Fibroblast of skin of back (primary cell): ENCODE measurements at regions not wholly inside any gene's neighbourhood (a gene's known extent, or its start where the extent isn't known, plus 50 kb on each side); places are given as distances from the start of the nearest gene placed in this dataset.
A peak's percentile ranks its signal among the peaks of the same experiment; 100 is the strongest.
"Not testable (repeated sequence)": the region's sequence is repeated elsewhere in the genome, so short reads cannot be mapped to it uniquely, and the experiment has no call there.

ENCODE experiments used
- DNase-seq: peaks from one replicate; pipeline ENCODE4 v3.0.0-alpha.2; 2013

DNA sequence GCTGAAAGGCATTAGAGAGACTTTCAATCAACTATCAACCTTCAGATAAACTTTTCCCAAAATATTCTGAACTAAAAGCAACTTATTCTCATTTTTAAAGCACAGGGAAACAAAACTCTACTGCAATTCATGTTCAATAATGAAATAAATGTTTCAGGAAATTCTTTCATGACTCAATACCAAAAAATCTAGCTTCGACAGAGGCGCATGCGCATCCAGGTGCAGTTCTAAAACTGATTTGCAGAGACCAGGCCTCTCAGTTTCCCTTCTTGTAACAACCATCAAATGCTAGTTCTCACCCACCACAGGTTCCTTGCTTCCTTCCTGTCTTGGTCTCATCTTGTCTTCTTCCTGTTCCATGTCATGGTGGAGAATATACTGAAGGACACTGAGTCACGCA is 55.3 kb upstream of the NRBF2 start:
- peak; percentile 6 for DNase-seq

DNA sequence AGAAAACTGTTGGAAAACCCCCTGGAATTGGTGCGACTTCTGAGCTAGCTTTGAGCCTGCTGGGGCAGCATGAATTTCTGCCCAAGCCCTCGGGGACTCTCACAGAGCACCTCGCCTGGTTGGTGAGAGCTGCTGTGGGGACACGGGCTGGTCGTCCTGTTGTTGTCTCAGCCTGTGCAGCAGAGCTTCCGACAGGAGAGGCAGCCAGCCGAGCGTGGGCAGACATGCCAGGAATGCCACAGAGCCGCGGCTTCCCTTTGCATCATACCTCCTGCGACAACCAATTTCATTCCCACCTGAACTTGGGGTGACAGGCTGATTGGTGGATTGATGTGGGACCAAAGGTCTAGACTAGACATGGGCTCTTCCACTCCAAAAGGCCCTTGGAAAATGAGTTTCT is 60.2 kb upstream of the NRBF2 start:
- DNase-seq, result no peak

DNA sequence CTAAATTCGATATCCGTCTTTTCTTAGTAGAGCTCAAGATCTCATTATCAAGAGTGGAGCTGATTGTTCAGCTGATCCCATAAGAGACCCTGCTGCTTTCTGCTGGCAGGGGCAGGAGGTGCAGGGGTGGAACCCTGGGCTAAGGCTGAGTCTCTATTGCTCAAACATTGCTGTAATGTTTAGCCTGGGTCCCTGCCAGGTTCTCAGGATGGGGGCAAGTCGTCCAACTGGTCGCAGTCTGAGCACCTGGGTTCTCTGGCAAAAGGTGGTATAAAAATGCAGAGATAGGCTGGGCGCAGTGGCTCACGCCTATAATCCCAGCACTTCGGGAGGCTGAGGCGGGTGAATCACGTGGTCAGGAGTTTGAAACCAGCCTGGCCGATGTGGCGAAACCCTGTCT is 62.0 kb upstream of the NRBF2 start:
- no peak for DNase-seq

DNA sequence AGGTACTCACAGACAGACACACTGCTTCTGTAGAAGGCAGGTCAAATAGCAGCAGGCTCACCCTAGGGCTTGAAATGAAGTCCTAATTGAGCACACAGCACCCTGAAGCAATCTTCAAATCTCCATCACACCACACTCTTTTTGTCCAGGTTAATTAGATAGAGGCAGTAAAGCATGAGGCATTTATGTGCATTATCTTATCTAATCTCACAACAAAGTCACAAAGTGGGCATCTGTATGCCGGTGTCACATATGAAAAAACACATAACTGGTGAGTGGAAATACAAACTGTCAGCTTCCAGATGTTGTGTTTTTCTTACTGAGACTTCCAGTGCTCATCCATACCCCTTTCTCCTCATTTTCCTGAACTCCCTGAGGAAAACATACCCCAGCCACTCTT is 63.8 kb upstream of the NRBF2 start:
- no peak for DNase-seq

DNA sequence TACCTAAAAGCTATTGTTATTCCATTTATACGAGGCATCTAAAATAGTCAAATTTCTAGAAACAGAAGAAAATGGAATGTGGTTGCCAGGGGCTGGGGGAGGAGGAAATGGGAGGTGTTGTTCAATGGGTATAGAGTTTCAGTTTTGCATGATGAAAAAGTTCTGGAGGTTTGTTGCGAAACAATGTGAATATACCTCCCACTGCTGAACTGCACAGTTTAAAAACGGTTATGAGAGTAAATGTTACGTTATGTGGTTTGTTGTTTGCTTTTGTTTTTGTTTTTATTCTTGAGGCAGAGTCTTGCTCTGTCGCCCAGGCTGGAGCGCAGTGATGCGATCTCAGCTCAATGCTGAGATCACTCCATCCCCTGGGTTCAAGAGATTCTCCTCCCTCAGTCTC is 64.9 kb upstream of the NRBF2 start:
- no peak for DNase-seq

DNA sequence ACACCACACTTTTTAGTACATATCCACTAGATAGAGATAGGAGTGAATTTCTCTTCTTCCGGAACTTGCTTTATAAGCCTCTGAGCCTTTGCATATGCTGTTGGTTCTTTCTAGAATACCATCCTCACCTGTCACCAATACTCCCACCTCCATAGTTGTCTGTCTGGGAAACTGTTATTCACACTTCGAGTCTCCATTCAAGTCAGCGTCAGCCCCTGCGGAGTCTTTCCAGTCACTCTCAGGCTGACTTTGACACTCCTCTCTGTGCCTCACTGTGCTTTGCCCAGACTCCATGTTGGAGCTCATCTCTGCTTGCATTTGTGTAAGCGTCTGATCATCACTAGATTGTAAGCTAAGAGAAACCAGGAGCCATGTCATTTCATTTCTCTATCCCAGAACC is 66.5 kb upstream of the NRBF2 start:
- no peak for DNase-seq

DNA sequence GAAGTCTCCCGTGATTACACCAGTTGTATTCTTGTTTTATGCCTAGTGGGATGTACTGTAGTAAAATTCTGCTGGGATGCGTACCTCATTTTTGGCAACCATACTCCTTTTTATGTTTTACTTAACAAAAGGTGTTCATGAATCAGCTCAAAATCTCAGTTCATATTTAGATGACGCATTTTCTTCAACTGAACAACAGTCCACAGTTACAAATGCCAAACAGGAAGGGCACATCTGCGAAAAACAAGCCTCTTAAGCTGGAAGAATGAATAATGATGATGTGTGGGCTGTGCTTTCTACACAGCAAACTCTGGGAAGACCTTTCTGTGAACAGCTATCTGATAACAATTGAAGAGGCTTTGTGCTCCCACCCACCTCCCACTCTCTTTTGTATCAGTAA is 68.4 kb upstream of the NRBF2 start:
- DNase-seq, result no peak

DNA sequence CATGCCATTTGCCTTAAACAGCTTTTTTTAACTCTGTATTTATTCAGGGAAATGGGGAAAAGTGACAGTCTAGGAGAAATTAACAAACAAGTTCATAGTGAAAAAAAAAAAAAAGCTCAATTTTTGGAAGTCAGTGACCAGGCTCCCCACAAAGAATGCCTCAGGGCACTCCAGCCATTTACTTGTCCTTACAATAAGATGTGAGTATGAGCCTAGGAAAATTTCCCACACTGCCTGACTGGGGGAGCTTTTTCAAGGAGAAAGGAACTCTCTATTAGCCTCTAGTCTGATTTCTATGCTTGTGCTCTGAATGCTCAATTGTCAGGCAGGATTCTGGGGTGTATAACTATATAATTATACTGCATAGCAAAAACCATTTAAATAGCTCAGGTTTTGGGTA is 74.9 kb upstream of the NRBF2 start:
- peak; percentile 3 for DNase-seq

DNA sequence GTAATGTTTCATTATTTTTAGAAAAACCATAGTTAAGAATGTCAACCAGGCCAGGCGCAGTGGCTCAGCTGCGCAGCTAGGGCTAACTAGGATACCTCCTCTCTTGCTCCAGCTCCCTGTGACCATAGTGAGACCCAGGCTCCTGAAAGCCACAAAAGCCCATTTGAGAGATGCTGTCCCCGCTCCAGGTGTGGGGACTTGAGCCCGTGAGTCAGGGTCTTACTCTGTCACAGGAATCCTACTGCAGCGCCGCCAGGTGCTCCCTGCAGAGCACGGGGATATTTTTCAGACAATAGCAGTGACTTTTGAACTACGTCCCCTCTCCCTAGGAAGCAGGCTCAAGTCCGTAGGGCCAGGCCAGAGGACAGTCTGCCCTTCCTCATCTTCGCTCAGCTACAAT is 75.6 kb upstream of the NRBF2 start:
- DNase-seq, result no peak

DNA sequence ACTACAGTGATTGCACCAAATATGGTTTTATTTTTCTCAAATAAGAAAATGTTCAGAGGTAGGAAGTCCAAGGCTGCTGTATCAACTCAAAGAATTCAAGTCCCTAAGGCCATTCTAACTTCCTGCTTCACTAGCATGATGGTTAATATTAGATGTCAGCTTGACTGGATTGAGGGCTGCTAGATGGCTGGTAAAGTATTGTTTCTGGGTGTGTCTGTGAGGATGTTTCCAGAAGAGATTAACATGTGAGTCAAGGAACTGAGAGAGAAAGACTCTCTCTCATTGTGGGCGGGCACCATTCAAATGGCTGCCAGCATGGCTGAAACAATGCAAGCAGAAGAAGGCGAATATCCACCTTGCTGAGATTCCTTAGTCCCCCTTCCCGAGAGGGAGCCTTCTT is 77.4 kb upstream of the NRBF2 start:
- DNase-seq, result no peak

DNA sequence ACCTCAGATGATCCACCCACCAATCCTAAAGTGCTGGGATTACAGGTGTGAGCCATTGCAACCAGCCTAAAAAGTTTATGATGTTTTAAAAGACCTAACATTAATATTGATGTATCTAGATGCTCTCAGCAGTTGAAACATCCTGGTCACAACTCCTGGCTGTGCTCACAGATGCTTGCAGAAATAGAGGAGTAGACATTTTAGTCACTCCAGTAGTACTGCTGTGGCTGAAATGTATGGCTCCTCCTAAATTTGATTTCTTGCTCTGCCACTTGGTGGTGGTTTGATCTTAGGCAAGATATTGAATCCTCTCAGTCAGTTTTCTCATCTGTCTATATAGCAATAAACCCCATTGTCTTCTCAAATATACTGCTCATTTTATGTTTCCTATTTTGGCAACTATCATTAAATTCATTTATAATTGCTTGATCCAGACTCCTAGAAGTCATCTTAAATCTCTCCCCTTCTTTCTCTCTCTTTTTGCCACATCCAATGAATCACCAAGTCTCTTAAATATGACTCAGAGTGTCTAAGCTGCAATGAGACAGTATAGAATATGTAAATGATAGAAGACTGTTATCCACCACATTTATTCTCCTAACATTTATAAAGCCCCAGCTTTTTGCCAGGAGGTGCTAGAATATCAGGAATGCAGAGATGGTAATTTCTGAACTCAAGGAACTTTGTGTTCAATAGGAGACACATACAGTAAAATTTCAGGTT is 78.1 kb upstream of the NRBF2 start:
- peak; percentile 9 for DNase-seq

DNA sequence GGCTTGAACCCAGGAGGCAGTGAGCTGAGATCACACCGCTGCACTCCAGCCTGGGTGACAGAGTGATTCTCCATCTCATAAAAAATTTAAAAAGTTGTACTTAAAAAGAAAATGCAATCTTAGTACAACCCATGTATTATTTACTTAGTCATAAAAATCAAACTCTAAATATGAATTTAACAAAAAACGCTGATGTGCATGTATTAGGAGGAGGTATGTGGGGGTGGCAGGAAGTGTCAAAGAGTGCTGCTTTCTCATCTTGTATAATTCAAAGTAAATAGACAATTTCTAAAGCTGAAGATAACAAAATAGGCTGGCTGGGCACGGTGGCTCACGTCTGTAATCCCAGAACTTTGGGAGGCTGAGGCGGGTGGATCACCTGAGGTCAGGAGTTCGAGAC is 81.0 kb upstream of the NRBF2 start:
- DNase-seq, result no peak

DNA sequence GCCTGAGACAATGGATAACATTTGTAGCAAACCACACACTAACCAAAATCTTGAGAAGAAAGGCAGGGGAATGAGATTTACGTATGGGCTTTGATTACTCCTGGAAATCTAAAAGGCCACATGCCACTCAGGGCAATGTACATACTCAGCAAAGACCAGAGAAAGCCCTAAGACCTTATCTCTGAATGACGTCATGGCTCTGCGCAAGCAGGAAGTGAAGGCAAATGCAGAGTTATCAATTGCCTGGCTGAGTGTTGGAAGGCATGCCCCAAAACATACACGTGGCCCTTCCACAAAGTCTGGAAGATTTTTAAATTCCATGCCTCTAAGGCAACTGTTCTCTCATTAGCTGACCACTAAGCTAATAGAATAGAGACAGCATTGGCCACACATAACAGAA is 90.9 kb upstream of the NRBF2 start:
- DNase-seq, result no peak

DNA sequence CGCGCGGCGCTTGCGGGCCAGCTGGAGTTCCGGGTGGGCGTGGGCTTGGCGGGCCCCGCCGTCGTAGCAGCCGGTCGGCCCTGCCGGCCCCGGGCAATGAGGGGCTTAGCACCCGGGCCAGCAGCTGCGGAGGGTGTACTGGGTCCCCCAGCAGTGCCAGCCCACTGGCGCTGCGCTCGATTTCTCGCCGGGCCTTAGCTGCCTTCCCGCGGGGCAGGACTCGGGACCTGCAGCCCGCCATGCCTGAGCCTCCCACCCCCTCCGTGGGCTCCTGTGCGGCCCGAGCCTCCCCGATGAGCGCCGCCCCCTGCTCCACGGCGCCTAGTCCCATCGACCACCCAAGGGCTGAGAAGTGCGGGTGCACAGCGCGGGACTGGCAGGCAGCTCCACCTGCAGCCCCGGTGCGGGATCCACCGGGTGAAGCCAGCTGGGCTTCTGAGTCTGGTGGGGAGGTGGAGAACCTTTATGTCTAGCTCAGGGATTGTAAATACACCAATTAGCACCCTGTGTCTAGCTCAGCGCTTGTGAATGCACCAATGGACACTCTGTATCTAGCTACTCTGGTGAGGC is 99.4 kb upstream of the NRBF2 start:
- not testable (repeated sequence) for DNase-seq

DNA sequence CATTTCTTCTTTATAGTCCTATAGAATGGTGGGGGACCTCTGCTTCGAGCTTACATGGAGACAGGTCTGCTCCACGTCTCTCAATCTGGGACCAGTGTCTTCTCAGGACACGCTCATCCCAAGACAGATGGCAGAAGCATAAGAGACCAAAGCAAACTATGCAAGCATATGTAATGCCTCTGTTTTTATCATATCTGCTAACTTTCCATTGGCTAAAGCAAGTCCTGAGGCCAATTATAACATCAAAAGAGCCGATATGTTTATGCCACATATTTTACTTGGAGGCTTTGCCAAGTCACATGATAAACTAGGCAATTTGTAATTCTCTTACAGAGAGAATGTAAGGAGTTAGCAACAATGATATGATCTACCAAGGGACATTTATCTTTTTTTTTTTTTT is 102.6 kb upstream of the NRBF2 start:
- no peak for DNase-seq

DNA sequence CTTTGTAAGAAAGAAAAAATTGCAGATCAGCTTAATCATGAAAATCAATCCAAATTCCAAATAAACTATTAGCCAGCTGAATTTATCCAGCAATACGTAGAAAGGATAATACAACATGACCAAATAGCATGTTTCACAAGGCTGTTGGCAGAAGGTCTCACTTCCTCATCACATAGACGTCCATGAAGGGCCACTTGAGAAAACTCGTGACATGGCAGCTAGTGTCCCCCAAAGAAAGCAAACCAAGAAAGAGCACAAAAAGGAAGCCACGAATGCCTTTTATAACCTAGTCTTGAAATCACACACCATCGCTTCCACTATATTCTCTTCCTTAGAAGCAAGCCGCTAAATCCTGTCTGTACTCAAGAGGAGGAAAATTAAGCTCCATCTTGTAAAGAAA is 105.6 kb upstream of the NRBF2 start:
- no peak for DNase-seq

DNA sequence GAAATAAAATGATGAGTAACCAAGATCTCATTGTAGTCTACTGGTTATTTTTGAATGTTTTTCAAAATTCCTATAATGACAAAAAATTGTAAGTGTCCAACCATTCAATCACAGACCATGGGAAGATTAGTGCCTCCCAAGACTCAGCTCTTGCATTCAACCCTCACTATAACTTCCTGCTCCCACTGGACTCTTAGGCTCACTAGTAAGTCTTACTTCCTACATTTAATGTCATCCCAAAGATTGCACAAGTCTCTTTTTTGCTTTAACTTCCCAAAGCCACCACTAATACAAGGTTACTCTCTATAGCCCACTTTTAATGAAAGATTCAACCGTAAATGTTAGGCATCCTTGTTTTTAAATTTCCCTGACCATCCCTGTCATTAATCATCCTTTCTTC is 111.9 kb upstream of the NRBF2 start:
- DNase-seq, result no peak

DNA sequence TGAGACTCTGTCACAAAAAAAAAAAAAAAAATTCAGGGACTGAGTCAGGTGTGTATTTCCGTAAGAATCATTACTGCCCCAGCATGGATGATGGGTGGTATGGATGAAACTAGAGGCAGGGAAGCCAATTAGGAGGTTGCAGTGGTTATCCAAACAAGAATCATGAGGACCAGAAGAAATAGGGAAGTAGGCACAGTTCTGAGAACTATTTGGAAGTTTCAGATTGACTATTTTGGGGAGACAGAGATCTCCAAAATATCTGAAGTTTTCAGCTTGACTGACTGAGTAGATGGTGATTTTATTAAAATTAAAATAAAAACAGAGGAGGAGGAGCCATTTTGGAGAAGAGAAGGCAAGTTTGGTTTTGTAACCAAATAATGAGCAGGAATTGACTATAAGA is 119.4 kb upstream of the NRBF2 start:
- no peak for DNase-seq

DNA sequence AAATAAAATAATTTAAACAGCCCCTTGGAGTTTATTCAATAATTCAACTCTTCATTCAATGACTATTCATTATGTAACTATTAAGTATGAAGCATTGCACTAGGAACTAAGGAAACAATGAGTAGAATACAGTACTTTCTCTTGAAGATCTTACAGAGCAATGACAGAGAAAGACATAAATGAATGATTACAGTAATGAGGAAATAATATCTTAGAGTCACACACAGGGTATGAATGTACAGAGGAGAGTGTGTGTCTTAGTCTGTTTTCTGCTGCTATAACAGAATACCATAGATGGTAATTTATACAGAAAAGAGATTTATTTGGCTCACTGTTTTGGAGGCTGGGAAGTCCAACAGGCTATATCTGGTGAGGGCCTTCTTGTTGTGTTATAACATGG is 120.5 kb upstream of the NRBF2 start:
- no peak for DNase-seq

DNA sequence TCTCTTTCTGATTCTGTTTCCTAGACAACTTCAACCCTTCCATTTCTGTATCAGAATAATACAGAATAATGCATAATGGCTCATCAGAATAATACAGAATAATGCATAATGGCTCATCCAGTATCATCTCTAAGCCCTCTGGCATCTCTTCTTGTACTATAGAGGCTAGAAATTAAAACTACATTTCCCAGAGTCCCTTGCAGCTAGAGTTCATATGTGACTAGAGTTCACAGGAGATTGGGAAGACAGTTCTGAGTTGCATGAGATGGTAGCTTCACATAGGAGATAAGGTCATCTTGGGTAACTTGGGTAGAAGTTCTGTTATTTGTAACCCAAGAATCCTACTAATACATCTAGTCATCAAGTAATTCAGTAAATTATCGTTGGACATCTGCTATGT is 122.9 kb upstream of the NRBF2 start:
- no peak for DNase-seq

DNA sequence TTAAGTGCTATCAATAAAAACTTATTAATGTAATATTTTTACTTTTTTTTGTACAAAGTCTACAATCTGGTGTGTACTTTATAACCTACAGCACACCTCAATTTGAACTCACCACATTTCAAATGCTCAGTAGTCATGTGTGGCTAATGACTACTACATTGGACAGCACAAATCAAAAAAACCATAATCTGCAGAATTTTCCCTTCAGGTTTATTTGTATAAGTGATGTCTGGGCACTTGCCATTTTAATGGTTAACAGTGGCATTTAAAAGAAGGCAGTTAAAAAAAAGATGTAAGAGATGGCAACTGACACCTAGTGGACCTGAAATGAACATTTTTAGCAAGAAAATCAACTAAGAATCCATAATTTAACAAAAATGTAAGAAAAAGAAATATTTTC is 124.6 kb upstream of the NRBF2 start:
- DNase-seq, result no peak

DNA sequence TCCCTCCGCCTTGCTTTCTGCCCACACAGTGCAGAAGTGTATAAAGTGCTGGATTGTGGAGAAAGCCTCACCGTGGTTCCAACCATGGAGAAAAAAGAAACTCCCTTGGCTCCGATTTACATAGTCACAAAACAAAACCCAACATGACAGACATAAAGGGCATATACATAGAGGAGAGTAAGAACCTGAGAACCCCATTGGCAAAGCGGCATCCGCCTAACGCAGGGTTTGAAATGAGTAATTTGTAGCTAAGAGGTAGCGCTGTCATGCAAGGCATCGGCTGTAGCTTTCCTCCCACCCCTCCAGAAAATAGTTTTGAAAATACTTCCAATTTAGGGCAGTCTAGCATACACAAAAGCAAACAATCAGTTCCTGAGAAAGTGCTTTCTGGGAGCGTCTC is 126.0 kb upstream of the NRBF2 start:
- no peak for DNase-seq

DNA sequence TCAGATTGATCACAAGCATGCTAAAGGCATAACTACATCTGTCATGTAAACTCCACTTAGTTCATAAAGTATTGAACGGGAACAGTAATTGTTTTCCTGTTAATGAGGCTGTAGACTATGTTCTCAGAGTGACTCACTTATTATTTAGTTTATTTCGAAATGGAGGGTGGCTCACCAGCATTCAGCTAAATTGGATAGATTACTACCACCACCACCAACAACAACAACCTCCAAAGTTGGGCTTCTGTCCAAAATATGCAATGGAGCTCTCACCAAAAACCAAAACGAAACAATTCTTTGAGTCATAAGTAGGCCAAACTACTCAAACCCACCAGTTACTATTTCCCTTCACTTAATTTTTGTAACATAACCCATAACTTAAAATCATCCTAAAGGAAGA is 127.9 kb upstream of the NRBF2 start:
- DNase-seq, result peak; percentile 64

DNA sequence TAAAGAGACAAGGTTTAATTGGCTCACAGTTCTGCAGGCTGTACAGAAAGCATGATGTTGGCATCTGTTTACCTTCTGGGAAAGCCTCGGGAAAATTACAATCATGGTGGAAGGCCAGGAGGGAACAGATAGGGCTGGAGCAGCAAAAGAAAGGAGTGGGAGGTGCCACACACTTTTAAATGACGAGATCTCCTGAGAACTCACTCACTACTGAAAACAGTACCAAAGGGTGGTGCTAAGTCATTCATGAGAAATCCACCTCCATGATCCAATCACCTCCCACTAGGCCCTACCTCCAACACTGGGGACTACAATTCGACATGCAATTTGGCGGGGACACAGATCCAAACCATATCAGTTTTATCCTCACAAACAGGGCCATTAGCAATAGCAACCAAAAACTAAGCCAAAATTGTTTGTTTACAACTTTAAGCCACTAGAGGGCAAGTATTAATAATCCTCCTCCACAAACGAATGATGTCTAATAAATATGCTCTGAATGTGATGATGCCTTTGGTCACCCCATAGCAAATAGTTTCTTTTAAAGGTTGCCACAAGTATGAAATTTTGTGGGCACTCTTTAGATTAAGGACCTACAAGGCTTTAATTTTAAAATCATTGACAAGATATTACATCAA is 129.2 kb upstream of the NRBF2 start:
- DNase-seq, result no peak

DNA sequence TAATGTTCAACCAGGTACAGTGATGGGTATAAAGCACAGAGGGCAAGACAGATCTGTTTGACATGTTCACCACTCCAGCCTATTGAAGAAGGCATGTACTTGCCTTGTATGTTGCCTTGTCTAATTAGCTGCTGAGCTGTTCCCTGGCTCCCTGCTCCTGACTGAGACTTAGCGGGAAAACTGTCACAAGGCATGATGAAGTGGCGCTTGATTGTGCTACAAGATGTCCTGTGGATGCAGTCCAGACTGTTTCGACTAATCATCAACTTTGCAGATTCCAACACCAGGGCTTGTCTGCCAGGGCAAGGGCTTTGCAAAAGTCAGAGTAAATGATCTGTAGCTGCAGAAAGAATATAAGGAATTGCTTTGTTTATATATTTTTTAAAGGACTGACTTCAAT is 136.2 kb upstream of the NRBF2 start:
- DNase-seq, result no peak
